HG03108 (cell line): ENCODE measurements at regions not wholly inside any gene's neighbourhood (a gene's known extent, or its start where the extent isn't known, plus 50 kb on each side); places are given as distances from the start of the nearest gene placed in this dataset.

Experiments
- ATAC-seq: cut with Tn5 transposase; IDR thresholded peaks from one replicate; pipeline ENCODE4 v1.9.1; 2021; ENCODE audit warnings: moderate library complexity; ENCODE audit not compliant: unreplicated experiment

- ATAC-seq = no peak
Observed at GRCh38 chr6:21459641-21460040, 133.9 kb upstream of the SOX4 start.

- no peak for ATAC-seq
Observed at GRCh38 chr6:21461844-21462518, 131.6 kb upstream of the SOX4 start.

- ATAC-seq = no peak
Observed at GRCh38 chr6:21462519-21462852, 131.1 kb upstream of the SOX4 start.

DNA sequence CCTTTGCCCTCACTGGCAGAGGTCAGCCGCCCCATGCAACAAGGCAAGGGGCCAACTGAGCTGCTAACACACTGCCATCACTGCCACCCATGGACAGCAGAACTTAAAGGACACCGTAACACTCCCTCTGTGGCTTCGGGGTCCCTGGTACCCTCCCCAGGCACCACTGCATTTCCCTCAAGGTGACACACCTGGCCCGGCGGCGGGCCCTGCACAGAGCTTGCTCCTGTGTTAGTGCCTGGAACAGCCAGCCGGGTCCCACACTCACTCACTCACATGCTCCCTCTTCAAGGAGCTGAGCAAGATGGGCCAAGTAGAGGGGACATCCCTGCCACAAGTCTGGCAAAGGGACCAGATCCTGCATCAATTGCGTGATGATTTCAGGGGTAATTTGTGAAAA is 126.5 kb upstream of the SOX4 start:
- no peak for ATAC-seq

GRCh38 chr6:21468461-21468860 is 125.1 kb upstream of the SOX4 start:
- no peak for ATAC-seq

- no peak for ATAC-seq
Observed at GRCh38 chr6:21469213-21469612, 124.3 kb upstream of the SOX4 start.

DNA sequence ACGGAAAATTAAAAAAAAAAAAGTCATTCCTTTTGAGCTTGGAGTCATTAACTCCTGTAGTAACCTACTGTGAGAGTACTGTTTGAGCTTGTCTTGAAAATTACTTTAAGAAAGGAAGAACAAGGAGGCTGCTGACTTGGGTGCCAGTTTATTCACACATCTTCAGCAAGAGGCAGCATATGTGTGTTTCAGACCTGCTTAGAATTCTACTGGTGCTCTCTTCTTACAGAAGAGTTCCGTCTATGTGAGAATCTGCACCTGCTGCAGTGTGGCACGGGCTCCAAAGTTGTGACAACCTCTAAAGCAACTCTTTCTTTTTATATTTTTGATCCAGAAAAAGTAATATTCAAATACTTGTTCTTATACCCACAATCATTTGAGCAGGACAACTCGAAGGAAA is 117.4 kb upstream of the SOX4 start:
- no peak for ATAC-seq

GRCh38 chr6:21478411-21478810 is 115.1 kb upstream of the SOX4 start:
- ATAC-seq = no peak

GRCh38 chr6:21478883-21479539 is 114.5 kb upstream of the SOX4 start:
- ATAC-seq = no peak

GRCh38 chr6:21486115-21486514 is 107.4 kb upstream of the SOX4 start:
- ATAC-seq = no peak

DNA sequence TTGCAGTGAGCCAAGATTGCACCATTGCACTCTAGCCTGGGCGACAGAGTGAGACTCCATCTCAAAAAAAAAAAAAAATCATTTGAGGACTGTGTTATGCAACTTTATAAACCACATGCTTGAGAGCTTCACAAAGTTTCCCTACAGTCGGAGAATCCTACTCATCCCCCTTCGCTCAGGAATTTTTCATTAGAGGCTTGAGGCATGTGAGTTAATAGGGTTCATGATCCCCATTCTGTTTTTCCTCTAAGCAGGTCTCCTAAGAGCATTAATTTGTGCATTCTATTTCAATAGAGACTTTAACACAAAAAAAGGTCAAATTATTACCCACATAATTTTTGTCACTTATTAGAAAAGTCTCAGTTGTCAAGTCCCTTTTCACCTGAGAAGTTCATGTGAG is 103.7 kb upstream of the SOX4 start:
- no peak for ATAC-seq

GRCh38 chr6:21491955-21492354 is 101.6 kb upstream of the SOX4 start:
- no peak for ATAC-seq

DNA sequence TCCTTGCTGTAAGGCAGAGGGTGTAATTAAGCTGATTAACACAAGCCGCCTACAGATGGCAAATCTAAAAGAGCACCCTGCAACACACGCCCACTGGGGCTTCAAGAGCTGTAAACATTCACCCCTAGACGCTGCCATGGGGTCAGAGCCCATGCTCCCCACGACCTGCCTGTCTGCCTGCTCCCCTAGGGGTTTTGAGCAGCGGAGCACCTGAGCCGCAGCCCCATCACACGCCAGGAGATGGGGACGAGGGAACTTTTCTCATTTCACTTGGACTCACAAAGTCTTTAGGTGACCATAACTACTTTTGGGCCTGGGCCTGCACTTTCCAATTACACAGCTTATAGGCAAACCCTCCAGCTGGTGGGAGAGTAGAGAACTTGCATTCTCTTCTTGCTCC is 99.0 kb upstream of the SOX4 start:
- ATAC-seq = no peak

DNA sequence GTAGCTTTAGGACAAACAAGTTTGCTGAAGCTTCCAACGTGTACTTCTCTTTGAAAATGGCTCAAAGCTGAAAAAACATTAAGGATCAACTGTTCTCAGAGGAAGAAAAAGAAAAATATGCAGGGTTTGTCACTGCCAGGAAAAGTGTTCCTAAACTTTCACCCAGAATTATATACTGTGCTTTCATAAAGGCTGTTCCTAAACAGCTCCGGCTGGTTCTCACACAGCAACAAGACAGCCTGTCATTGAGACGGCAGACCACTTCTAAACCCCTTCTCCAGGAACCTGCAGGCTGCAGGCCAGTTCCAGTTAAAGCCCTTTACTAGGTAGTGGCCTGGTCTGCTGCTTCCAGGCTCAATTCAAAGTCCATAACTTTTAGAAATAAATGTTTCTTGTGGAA is 97.4 kb upstream of the SOX4 start:
- ATAC-seq = no peak

GRCh38 chr6:21496706-21497105 is 96.8 kb upstream of the SOX4 start:
- ATAC-seq = no peak

- no peak for ATAC-seq
Observed at GRCh38 chr6:21500314-21501020, 93.1 kb upstream of the SOX4 start.

GRCh38 chr6:21501021-21501354 is 92.6 kb upstream of the SOX4 start:
- no peak for ATAC-seq

DNA sequence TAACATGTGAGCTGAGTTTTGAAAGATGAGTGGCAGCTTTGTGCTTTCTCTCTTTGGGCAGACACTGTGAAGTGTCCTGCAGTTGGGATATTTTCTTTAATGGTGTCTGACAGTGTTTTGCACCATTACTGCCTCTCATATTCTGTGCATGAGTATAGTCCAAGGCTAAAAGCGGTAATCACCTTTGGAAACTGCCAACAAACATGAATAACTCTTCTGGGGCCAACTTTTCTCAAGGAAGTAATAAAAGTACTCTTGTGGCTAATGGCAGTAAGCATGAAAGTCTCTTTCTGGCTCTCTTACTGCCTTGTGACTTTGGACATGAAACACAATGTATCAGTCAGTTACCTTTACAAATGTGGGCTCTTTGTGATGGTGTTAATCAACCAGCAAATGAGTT is 91.7 kb upstream of the SOX4 start:
- no peak for ATAC-seq

DNA sequence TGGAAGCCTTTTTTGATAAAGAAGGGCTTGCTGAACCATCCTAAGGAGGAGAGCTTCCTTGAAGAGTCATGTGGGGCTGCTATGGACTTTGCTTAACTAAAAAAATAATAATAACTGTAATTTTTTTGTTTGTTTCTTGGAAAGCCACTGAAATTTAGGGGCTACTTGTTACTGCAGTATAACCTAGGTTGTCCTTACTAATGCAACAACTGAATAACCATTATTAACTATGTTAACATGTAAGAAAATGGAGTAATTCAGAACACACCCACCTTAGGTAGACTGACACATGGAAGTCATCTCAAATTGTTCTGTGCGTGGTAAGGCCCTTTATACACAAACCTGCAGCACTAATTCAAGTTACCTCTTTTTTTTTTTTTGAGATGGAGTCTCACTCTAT is 90.9 kb upstream of the SOX4 start:
- no peak for ATAC-seq

DNA sequence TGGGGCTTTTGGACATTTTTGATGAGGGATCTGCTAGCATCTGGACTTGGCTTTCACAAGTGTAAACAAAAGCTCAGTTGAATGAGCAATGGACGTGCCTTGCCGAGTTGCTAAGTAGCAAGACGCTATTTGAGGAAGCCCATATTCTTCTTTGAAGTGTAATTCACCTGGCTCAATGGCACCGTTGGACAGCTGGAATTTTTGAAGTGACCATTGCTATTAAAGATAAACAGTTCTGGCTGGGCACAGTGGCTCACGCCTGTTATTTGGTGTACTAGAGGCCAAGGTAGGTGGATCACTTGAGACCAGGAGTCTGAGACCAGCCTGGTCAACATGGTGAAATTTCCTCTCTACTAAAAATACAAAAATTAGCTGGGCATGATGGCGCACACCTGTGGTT is 88.8 kb upstream of the SOX4 start:
- no peak for ATAC-seq

DNA sequence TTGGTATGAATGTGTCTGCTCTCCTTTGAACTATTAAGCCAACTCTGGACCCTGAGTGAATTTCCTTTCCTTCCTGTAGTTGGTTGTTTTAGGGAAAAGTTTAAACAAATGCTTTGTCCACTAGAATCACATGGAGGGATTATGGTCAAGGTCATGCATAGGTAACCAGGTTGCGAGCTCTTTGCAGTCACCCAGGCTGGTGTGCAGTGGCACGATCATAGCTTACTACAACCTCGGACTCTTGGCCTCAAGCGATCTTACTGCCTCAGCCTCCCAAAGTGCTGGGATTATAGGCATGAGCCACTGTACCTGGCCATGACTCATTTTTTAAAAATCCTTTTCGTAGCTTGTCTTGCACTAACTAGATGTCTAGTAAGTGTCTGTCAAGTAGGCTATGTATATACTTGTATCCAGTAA is 88.0 kb upstream of the SOX4 start:
- no peak for ATAC-seq

DNA sequence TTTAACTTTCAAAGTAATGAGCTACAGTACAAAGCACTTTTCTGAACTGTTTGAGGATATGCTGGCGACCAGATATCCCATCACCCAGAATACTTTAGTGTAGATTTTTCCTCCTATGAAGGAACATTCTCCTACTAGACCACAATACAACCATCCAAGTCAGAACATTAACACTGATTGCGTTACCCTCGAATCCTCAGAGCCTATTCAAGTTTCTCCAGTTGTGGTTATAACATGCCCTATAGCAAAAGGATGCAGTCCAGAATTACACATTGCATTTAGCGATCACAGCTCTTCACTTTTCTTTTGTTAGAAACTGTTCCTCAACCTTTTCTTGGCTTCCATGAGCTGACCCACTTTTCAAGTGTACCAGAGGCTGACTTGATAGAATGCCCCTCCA is 87.4 kb upstream of the SOX4 start:
- ATAC-seq = no peak

DNA sequence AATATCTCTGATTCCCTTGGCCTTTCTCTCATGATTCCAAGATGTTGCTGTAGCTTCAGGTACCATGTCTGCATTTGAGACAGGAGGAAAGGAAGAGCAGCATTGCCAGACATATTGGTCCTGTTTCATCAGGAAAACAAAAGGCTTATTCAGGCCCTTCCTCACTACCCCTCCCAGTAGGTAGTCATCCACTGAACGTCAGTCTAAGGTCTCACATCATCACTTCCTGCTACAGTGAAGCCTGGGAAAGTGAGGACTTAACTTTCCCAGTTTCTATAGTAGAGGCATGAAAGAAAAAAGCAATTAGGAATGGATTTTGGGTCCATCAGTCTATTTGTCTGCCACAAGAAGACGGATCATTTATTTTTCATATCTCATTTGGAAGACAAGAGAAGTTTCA is 85.7 kb upstream of the SOX4 start:
- no peak for ATAC-seq
